GM18499 (cell line): ENCODE measurements at regions not wholly inside any gene's neighbourhood (a gene's known extent, or its start where the extent isn't known, plus 50 kb on each side); places are given as distances from the start of the nearest gene placed in this dataset.
"Not testable (repeated sequence)": the region's sequence is repeated elsewhere in the genome, so short reads cannot be mapped to it uniquely, and the experiment has no call there.

Experiments
- ATAC-seq: cut with Tn5 transposase; IDR thresholded peaks from one replicate; pipeline ENCODE4 v1.9.1; 2021; ENCODE audit warnings: moderate number of reproducible peaks; ENCODE audit not compliant: insufficient read depth, unreplicated experiment

DNA sequence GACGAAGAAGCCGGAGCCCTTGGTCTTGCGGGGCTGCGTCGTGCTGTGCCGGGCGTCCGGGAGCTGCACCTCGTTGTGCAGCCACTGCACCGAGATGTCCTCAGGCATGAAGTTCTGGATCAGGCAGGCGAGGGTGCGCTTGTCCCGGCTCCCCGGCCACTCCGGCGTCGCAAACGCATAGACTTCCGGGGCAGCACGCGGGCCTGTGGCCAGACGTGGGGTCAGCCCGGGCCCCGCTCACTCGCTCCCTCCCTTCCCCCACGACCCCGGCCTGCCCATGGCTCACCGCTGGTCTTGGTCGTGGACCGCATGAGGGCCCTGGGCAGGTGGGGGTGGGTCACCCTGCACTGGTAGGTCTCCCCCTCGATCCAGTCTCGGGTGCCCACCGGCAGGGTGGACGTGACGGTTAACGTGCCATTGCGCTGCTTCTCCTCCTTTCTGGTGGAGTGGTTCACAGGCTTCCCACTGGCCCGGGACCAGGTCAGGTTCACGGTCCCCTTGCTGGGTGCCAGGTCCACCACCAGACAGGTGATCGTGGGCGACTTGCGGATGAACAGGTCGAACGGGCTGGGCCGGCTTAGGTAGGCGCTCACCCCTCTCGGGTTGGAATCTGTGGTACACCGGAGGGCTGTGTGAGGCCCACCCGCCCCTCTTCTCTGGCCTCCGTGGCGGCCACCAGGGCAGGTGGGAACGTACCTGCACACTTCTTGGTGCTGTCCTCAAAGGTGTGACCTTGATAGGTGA, 74.0 kb downstream of the TMEM121 start:
- not testable (repeated sequence) for ATAC-seq

DNA sequence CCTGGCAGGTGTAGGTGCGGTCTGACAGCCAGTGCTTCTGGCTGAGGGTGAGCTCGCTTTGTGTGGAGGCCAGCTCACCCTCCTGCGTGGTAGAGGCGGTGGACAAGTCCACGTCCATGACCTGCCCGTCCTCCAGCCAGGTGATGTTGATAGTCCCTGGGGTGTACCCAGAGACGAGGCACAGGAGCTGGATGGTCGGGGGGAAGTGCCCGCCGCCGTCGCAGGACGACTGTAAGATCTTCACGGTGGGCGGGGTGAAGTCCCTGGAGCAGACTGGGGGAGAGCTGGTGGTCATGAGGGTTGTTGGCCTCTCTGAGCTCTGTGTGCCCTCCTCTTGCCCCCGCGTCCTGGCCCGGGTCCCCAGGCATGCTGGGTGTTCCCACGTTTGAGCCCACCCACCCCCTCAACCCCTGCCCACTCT, 74.6 kb downstream of the TMEM121 start:
- ATAC-seq: no peak

DNA sequence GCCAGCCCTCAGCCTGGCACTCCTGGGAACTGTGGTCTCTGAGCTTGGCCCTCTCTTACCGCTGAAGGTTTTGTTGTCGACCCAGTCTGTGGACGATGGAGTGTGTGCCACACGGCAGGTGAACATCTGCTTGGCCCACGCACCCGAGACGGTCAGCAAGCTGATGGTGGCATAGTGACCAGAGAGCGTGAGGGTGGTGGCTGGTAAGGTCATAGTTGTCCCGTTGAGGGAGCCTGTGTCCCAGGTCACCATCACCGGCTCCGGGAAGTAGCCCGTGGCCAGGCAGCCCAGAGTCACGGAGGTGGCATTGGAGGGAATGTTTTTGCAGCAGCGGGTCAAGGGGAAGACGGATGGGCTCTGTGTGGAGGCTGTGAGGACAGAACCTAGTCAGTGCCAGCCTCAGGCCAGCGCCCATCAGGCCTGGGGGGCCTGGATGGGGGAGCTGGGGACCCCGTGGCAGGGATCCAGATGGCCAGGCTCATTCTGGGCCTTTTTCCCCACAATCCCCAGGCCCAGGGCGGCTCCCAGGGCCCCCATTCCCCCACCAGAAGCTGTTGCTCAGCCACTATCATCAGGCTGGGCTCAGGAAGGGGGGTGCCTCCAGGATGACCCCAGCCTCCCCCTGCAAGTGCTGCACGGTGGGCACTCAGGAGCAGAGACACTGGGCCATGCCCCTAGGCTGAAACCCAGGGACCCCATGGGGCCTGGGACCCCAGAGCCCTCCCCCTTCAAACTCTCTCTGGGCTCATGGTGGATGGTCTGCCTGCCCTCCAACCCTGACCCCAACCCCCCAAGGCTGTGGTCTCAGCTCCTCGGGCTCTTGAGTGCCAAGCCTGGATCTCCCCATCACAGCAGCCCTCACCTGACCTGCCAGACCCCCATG, 75.2 kb downstream of the TMEM121 start:
- no peak for ATAC-seq

DNA sequence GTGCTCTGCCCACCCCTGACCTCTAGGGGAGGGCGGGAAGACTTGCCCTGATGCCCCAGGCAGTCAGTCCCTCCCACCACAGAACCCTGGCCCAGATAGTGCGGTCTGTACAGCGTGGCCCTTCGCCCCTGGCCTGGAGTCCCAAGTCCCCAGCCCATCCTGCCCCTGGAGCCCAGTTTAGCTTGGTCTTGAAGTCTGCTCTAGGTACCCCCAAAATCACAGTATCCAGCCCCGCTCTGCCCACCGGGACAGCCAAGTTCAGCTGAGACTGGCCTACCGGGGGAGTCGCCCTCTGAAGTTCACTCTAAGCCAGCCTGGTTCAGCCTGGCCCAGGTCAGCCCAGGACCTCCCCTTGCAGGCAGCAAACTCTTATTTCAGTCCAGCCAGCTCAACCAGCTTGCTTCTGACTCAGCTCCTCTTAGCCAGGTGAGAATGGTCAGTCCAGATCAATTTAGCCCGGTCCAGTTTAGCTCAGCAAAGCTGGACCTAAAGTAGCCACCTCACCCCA, 75.9 kb downstream of the TMEM121 start:
- no peak for ATAC-seq

DNA sequence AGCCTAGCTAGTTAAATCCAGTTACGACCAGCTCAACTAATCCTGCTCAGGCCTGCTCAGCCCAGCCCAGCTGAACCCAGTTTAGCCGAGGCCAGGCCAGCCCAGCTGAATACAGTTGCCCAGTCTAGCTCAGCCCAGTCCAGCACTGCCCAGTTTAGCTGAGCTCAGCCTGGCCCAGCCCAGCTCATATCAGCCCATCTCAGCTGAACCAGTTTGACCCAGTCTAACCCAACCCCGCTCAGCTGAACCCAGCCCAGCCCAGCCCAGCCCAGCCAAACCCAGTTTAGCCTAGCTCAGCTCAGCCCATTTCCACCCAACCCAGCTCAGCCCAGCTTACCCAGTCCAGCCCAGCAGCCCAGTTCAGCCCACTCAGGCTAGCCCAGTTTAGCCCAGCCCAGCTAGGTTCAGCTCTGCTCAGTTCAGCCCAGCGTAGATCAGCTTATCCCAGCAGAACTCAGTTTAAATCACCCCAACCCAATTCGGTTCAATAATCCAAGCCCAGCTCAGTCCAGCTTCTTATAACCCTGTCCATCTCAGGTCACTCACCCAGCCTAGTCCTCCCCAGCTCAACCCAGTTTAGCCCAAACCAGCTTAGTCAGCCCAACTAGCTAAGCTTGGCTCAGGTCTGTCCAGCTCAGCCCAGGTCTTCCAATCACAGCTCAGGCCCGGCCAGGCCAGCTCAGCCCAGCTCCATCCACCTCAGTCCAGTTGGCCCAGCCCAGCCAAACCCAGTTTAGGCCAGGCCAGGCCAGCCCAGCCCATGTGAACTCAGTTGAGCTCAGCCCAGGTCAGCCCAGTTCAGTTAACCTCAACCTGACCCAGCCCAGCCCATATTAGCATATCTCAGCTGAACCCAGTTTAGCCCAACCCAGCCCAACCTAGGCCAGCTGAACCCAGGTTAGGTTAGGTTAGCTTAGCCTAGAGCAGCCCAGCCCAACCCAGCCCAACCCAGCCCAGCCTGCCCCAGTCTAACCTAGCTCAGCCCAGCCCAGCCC, 76.7 kb downstream of the TMEM121 start:
- ATAC-seq: no peak

DNA sequence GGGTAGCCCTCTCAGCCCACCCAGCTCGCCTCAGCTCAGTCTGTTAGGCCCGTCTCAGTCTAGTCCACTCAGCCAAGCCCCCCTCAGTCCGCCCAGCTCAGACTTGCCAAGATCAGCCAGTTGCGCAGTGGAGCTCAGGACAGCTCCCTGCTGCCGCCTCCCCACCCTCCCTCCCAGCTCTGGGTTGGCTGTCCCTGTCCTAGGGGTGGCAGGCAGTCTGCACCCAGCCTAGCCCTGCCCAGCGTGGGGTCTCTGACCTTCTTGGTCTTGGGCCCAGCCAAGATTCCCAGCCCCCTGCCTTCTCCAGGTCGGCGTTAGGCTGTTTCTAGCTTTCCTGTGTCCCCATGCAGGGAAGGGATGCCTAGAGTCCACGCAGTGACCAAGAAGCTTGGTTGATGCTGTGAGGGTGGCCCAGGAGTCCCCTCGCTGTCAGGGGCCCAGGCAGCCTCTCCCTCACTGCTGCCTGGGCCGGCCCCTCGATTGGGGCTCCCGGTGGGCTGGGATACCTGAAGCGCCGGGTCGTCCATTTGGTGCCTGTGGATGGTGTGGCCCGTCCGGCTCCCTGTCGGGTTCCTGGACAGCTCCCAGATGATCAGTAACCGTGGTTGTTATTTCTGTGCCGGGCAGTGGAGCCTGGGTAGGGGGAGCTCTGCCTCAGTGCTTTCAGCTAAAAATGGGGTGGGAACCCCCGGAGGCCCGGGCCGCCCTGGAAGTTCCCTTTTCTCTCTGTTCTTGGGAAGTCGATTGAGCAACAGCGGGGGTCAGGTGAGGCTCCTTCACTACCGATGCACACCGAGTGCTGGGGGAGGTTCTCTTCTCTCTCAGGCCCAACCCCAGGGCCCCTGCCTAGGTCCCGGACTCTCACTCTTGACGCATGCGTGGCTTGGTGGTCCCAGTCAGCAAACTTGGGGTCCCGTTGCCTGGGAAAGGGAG, 78.4 kb downstream of the TMEM121 start:
- ATAC-seq: not testable (repeated sequence)

DNA sequence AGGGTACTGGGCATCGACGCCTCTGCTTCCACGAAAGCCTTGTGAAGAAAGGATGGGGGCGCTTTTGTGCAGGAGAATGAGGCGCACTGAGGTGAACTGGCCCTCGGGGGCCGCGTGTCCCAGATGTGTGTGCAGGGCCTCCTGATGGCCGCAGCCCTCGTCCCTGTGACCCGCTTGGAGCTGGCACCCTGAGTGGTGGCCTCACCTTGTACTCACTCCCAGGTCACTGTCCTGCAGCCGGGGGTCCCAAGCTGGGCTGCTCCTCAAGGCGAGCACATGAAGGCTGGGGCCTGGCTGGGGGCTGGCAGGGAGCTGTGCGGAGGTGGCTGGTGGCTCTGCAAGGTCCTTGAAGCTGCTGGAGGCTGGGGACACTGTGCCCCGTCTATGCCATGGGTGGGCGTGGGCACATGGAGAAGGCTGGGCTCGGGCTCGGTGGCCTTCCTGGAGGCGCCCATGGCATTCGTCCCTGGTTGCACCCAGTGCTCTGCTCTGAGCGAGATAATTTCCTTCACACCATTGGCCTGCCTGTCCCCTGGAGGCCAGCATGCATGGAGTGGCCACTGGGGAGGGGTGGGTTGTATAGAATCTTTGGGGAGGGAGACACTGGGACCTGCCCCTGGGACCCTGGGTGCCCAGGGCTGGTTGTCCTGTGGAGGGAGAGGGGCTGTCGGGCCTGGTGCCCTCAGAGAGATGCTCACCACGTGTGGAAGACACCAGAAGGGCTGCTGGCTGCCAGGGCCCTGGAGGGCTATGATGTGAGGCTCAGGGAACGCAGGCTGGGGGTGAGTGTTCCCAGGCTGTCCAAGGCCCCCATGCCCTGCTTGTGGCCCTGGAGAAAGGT, 79.3 kb downstream of the TMEM121 start:
- no peak for ATAC-seq

DNA sequence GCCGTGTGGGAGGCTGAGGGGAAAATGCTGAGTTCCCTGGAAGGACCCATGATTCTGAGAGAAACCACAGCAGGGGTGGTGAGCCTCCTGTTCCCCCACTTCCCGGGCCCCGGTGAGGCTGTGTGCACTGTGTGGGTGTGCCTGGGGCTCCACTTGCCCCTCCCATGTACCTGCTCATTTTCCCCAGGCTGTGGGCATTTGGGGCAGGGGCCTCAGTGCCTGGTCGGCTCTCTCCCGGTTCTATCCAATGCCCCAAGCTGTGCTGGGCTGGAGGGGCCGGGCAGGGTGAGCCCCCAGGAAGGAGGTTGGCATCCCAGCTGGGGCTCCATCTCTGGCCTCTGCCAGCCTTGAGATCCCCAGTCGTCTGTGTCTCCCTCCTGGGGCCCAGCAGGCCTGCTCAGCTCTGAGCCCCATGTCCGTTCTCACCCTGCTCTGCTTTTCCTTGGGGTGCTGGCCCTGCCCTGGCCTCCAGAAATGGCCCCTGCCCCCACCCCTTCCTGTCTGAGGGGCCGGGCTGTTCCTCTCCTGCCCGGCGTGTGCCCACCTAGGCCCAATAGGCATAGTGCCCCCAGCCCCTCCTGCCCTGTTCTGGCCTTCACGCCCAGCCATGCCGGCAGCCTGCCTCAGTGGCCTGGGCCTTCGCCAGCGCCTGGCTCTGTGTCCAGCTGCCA, 80.1 kb downstream of the TMEM121 start:
- ATAC-seq: not testable (repeated sequence)

DNA sequence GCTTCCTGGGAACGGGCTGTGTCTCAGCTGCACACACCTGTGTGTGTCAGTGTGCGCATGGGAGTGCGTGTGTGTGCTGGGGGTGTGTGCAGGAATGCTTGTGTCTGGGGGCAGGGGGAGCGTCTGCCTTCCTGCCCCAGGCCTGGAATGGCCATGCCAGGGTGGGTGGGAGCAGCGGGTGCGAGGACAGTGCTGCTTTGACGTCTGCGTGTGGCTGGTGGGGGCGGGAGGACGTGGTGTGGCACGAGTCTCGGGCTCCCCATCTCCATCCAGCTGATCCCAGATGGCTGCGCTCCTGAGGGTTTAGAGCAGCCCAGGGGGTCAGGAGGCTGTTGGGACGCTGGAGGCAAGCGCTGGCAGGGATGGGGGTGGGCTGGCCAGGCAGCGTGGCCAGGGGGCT, 80.6 kb downstream of the TMEM121 start:
- ATAC-seq: not testable (repeated sequence)

DNA sequence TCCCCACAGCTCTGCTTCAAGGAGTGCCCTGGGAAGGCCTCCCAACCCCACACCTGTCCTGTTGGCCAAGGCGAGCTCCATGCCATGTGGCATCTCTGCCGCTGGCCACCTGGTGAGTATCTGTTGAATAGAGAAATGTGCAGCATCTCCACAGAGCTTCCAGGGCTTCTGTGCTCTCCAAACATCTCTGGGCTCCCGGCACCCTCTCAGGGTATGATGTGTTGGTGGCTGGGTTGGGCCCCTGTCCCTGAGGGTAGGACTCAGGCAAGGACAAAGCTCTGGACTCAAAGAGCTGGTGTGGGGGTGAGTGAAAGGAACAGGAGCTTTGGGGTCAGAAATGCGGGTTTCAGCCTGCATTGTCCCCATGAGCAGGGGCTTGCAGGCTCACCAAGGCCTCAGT, 88.6 kb downstream of the TMEM121 start:
- ATAC-seq: not testable (repeated sequence)

DNA sequence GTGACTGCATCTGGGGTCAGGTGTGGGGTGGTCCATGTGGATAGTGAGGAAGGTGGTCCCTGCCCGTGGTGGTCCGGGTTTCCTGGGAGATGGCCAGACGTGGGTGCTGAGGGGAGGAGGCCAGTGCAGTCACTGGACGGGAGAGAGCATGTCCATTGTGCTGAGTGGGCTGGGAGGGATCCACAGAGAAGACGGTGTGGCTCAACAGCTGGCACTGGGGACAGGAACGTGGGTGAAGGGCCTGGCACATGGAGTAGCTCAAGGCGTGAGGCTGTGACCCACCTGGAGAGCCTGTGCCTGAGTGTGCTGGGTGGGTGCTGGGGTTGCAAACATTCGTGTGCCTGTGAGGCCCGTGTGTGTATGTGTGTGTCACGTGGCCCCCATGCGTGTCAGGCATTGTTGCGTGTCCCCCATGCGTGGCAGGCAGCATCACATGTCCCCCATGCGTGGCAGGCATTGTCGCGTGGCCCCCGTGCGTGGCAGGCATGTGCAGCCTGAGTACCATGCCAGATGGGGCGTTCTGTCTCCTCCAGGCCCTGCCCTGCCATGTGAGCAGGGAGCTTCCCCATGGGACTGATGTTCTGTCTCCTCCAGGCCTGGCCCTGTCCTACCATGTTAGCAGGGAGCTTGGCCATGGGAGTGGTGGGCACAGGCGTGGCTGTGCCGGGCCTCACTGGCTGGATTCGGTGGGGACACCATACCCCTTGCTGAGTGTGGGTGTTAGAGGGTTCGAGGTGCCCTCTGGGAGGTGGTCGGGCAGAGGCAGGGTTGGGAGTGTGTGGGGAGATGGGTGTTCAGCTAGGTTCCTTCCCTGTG, 89.8 kb downstream of the TMEM121 start:
- not testable (repeated sequence) for ATAC-seq

DNA sequence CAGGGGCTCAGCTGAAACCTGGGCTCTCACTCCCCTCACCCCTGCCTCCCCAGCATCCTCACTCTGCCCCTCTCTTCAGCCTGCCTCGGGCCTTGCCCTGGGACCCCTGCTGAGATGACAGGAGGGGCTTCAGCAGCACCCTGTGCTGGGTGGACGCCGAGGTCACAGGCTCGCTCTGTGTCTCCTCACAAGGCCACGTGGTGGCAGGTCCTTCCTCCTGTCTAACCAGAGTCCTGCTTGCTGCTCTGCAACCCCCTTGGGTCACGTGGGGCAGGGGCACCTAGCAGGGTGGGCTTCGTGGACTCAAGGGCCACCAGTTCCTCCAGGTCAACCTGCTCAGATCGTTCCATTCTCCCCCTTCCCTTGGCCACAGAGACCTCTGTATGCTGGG, 90.4 kb downstream of the TMEM121 start:
- ATAC-seq: no peak

DNA sequence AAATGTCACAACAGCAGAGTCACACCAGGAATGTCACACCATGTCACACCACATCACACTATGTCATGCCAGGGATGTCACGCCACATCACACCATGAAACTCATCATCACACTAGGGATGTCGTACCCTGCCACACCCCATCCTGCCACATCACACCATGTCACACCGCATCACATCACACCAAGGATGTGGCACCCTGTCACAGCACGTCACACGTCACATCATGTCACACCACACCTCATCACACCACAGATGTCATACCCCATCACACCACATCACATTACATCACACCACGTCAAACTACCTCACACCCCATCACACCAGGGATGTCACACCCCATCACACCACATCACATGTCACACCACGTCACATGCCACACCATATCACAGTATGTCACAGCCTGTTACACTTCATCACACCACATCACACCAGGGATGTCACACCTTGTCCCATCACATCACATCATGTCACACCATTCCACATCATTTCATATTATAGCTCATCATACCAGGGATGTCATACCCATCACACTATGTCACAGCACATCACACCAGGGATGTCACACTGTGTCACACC, 90.9 kb downstream of the TMEM121 start:
- no peak for ATAC-seq

DNA sequence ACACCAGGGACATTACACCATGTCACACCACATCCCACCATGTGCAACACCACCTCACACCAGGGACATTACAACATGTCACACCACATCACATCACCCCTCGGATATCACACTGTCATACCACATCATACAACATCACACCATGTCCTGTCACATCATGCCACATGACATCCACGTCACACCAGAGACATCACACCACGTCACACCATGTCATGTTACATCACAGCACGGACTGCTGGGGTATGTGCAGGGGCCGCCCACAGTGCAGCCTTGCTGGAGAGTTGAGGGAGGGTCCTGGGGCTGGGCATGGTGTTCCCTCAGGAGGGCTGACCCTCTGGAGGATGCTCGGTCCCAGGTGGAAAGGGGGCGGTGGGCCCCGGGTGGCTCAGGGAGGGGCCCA, 91.4 kb downstream of the TMEM121 start:
- ATAC-seq: not testable (repeated sequence)

DNA sequence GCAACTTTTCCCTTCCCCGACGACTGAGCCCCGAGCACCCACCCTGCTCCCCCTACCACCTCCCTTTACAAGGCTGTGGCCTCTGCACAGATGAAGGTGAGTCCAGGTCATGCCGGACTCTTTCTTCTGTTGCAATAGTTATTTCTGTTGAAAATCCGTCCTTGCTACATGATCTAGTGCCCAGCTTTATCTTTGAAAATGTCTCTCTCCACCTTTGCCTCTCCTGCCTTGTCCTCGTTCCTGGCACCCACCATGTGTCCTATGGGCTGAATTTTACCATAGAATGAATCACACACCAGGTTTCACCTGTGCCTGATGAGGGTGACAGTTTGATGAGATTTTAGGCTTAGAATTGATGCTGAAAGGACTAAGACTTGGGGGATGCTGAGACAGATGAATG, 92.9 kb downstream of the TMEM121 start:
- ATAC-seq: not testable (repeated sequence)

DNA sequence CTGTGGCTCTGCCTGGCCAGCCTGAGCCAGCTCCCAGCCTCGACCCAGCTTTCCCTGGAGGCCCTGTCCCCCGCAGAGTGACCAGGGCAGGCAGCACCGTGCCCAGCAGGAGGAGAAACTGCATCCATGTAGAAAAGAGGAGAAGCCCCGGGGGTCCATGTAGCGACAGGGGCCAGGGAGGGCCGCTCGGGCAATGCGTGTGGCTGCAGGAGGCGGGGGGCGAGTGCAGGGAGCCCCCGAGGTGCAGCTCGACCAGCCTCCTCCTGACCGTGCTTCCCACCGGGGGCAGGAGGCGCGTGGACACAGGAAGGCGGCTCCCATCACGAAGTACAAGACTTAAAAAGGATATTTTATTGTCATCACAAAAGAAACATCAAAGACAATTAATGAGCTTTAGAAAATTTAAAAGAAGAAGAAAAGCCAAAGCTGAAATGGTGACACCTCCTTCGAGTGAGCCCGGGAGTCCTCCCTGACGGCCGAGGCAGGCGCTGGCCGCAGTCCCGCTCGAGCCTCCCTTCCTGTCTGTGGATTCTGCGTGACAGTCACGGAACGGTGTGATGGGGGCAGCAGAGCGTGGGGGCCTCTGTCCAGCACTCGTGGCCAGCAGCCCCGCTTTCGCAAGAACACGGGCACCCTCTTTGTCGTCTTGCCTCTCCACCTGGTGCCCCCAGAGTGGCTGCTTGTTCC, 93.9 kb downstream of the TMEM121 start:
- ATAC-seq: not testable (repeated sequence)
